ENCODE measurements at regions not wholly inside any gene's neighbourhood (a gene's known extent, or its start where the extent isn't known, plus 50 kb on each side); places are given as distances from the start of the nearest gene placed in this dataset.
"Not testable (repeated sequence)": the region's sequence is repeated elsewhere in the genome, so short reads cannot be mapped to it uniquely, and the experiment has no call there.

DNA sequence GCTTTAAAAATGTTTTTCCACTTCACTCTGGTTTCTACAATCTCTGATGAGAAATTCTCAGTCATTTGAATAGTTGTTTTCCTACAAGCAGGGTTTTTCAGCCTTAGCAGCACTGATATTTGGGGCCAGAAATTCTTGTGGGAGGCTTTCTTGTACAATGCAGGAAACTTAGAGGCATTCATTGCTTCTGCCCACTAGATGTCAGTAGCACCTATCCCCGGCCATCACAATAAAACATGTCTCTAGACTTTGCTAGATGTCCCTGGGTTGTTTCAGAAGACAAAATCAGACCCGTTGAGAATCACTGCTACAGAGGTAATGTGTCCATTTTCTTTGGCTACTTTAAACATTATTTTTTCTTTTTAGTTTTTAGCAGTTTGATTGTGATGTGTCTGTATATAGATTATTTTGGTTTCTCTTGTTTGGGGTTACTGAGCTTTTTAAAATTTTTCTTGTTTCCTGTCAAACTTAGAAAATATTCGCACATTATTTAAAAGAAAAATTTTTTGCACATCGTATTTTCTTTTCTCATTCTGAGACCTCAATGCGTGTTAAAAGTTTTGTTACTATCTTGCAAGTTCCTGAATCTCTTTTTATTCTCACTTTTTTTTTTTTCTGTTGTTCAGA is 60.8 kb upstream of the CCDC179 start:
- DNase-seq = peak; percentile 85

DNA sequence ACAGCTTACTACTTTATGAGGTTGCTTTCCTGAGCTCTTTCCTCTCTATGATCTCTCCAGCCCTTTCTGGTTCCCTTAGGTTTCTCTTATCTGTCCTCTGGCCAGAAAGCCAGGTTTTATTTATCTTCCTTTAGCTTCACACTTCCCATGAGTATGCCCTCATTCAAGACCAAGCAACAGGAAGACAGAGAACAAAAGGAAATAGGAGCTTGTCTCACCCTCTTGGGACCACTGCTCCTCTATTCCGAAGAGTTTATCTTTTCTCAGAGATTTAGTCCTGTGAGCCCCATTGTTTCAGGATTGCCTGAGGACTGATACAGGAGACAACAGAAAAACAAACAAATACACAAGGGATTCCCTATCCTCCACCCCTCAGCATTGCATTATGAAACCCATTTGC is 62.4 kb upstream of the CCDC179 start:
- DNase-seq = no peak

DNA sequence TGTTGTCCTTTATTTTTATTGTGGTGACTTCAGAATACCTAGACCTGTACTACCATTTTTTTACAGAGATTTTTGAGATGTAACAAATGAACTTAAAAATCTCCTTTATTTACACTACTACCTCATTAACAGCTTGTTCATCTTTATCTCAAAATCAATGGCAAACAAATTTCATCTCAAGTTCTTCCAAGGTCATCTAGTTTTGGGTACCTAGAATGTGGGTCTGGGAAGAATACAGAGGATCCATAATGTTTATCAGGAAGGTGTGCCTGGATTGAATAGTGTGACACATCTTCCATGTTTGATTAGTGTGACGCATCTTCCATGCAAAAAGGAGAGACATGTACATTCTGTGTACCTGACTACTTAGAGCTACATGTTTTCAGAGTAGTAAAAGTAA is 63.3 kb upstream of the CCDC179 start:
- no peak for DNase-seq

- no peak for DNase-seq
Measured at GRCh38 chr11:22926341-22926740, 66.1 kb upstream of the CCDC179 start.

DNA sequence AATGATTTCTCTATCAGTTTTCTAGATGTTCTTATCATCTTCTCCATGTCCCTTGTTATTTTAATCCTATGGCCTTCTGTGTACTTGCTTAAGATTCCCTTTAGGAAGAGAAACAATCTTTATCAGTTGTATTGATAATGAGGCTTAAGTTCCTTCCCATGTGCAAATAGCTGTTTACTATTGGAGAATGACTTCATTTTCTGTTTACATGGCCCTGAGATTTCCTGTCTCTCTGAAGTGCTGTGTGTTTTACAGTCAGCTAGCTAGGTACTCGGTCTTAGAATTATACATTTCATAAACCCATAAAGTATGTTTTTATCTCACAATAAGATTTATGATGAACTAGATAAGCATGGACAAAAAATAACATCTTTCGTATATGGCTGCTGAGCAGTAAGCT is 67.5 kb upstream of the CCDC179 start:
- no peak for DNase-seq

DNA sequence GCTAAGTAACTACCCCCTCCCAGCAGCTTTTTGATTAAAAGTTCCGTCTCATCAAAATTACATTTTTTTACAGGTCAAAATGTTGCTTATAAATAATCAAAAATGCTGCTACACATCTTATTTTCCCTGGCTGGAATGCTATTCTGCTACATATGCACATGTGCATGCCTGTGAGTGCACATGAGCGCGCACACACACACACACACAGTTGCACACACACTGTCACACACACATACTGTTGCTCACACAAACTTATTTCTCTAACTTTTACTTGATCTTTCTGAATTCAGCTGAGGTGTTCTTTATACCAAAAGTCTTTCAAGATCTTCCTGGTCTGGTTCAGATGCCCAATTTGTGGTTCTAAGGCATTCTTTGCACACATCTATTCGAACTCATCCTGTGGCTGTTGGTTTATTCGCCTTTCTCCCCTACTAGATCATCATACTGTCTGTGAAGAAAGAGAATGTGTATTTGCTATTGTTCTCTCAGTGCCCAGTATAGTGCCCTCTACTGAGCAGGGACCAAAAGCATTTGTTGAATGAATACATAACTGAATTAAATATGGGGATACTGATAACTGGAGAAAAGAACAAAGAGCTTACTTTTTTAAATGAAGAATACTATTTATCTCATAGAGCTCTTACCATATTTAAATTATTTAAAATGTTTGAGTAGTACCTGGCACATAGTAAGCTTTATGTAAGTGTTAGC is 68.1 kb upstream of the CCDC179 start:
- DNase-seq = no peak

GRCh38 chr11:22930816-22931594 is 70.7 kb upstream of the CCDC179 start:
- no peak for DNase-seq

DNA sequence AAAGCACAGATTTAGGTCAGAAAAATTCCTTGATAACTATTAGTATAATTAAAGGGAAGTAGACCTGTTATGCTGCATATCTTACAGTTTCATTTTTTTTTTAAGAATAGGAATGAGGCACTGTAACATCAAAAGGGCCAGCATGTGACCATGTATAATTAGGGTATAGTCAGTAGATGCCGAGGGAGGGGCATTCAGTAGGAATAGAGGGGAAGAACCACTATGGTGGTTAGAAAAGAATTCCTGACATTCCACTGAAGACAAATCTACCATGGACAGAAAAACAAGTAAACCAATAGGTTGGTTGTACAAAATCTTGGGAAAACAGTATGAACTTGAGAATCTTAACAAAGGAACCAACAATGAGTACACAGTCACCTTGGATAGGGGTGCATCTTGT is 78.4 kb upstream of the CCDC179 start:
- DNase-seq = no peak

- DNase-seq = not testable (repeated sequence)
Measured at GRCh38 chr11:22941544-22941943, 81.3 kb upstream of the CCDC179 start.

GRCh38 chr11:22957786-22958185 is 97.5 kb upstream of the CCDC179 start:
- peak; percentile 10 for DNase-seq

- no peak for DNase-seq
Measured at GRCh38 chr11:22974251-22974650, 114.0 kb upstream of the CCDC179 start.

GRCh38 chr11:22976146-22976545 is 115.9 kb upstream of the CCDC179 start:
- DNase-seq = peak; percentile 73

- DNase-seq = no peak
Measured at GRCh38 chr11:22982903-22983302, 122.6 kb upstream of the CCDC179 start.

DNA sequence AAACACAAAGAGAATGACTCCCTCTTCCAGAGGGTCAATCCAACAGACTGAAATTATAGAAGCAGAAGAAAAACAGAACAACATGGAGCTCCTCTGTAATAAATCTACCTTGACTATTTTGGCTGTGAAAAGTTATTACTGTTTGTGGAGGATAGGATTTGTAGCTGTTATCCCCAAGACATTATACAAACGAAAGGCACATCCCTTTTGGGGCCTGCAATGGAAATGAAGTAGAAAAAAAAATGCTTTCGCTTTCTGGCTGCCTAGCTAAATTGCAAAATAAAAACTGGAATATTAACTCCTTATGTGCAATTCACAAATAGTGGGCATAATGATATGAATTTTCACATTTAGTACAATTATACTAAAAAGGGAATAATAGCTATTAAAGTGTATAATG is 123.8 kb upstream of the CCDC179 start:
- no peak for DNase-seq

GRCh38 chr11:22989371-22989770 is 129.1 kb upstream of the CCDC179 start:
- no peak for DNase-seq

- DNase-seq = no peak
Measured at GRCh38 chr11:22991196-22991595, 130.9 kb upstream of the CCDC179 start.

- no peak for DNase-seq
Measured at GRCh38 chr11:23006730-23007129, 146.5 kb upstream of the CCDC179 start.

- no peak for DNase-seq
Measured at GRCh38 chr11:23010790-23011335, 150.6 kb upstream of the CCDC179 start.

- no peak for DNase-seq
Measured at GRCh38 chr11:23012930-23013329, 152.7 kb upstream of the CCDC179 start.

DNA sequence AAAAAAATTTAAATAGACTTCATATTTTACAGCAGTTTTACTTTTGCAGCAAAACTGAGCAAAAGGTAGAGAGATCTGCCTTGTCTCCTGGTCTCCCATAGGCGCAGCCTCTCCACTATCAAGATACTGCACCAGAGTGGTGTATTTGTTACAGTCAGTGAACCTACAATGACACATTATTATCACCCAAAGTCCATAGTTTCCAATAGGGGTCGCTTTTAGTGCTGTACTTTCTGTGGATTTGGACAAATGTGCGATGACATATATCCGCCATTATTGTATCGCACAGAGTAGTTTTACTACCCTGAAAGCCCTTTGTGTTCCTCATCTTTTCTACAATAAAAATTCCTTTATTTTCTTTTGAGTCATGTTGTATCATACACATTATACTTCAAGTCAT is 153.2 kb upstream of the CCDC179 start:
- no peak for DNase-seq

DNA sequence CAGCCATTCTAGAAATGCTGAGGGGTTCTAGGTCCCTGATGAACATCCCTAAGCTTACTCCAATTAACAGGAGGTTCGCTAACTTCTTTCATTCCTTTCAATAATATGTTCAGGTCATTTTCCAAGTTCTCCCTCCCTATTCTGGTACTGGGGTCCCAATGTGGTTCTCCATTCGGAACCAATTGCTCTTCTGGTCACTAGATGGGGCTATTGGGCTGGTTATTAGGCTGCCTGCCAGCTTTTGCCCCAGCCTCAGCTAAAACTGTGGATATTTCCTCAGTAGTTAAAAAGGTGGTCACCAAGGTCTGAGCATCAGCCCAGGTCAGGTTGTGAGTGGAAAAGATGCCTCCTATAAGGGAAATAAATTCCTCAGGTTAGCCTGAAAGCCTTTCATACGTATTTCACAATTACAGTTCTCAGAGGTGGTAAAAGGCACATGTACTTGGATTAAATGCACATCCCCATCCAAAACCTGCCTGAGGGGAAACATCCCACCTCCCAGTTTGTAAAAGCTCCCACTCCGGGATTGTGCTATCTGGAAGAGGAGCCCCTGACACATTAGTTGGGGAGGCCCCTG is 161.1 kb upstream of the CCDC179 start:
- peak; percentile 61 for DNase-seq

DNA sequence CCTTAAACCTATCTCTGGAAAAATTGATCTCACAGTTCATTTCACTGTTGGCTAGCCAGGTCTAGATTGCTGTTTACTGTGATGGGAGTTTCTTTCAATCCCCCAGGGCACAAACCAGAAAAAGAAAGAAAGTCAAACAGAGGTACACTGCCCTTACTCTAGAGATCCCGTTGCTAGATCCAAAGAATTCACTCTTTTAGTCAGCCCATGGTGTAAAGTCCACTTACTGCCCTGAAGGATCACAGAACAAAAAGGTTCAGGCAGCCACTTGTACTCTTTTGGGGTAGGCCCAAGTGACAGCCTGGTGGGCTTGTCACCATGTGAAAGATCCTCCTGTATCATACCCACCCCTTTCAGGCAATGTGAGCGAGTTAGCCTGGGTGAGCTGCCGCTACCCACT is 162.6 kb upstream of the CCDC179 start:
- DNase-seq = no peak

- no peak for DNase-seq
Measured at GRCh38 chr11:23023319-23023718, 163.0 kb upstream of the CCDC179 start.

Measured in hematopoietic multipotent progenitor cell treated with erythropoietin and hydrocortisone succinate and interleukin-3 and kit ligand, for 4 days (in vitro differentiated cells).